ENCODE measurements at regions not wholly inside any gene's neighbourhood (a gene's known extent, or its start where the extent isn't known, plus 50 kb on each side); places are given as distances from the start of the nearest gene placed in this dataset.

GRCh38 chr10:33492701-33493345 is 158.4 kb upstream of the NRP1 start:
- Histone ChIP-seq H3K27ac (ENCODE audit: low read length) (no peak overlapping the region), H3K79me2 (ENCODE audit: insufficient read depth, low read length) (no peaks in the 10 kb centered on the region), H3K4me3 (ENCODE audit: low read depth in 1 of 2, low read length in 2 of 2) (no peak overlapping the region), H2AFZ (ENCODE audit: low read depth, low read length) (no peak overlapping the region), H3K36me3 (ENCODE audit: insufficient read depth, low read length) (no peaks in the 10 kb centered on the region), H3K27me3 (ENCODE audit: insufficient read depth, low read length, poor library complexity) (peaks cover 8% of the 10 kb centered on the region), H3K9ac (ENCODE audit: low read depth, low read length) (no peak overlapping the region), H3K9me3 (ENCODE audit: insufficient read depth, low read length, severe bottlenecking) (no peaks in the 10 kb centered on the region), H3K4me2 (ENCODE audit: insufficient read depth, low read length) (no peak overlapping the region), H3K4me1 (ENCODE audit: insufficient read depth, low read length) (no peaks in the 10 kb centered on the region), H4K20me1 (ENCODE audit: insufficient read depth, low read length) (no peaks in the 10 kb centered on the region)
- no peak for TF ChIP-seq CTCF (IDR thresholded peaks at IDR 0.05; ENCODE audit: borderline replicate concordance, extremely low read depth, low read length, poor library complexity, severe bottlenecking)
- TF ChIP-seq EZH2 (IDR thresholded peaks at IDR 0.05; ENCODE audit: borderline replicate concordance, low read depth, low read length, severe bottlenecking), result no peak
- ATAC-seq (ENCODE audit: insufficient read depth, low read depth), result no peak
- no peak for DNase-seq

- DNase-seq (no peak), ATAC-seq (ENCODE audit: insufficient read depth, low read depth) (no peak)
- H3K4me1 ChIP-seq (ENCODE audit: insufficient read depth, low read length), result peaks cover 10% of the 10 kb centered on the region
- H3K27ac ChIP-seq (ENCODE audit: low read length), result no peak overlapping the region
- H4K20me1 ChIP-seq (ENCODE audit: insufficient read depth, low read length), result no peaks in the 10 kb centered on the region
- no peak overlapping the region for H2AFZ ChIP-seq (ENCODE audit: low read depth, low read length)
- no peaks in the 10 kb centered on the region for H3K9me3 ChIP-seq (ENCODE audit: insufficient read depth, low read length, severe bottlenecking)
- no peaks in the 10 kb centered on the region for H3K79me2 ChIP-seq (ENCODE audit: insufficient read depth, low read length)
- TF ChIP-seq CTCF (IDR thresholded peaks at IDR 0.05; ENCODE audit: borderline replicate concordance, extremely low read depth, low read length, poor library complexity, severe bottlenecking), result no peak
- no peak for TF ChIP-seq EZH2 (IDR thresholded peaks at IDR 0.05; ENCODE audit: borderline replicate concordance, low read depth, low read length, severe bottlenecking)
- H3K4me3 ChIP-seq (ENCODE audit: low read depth in 1 of 2, low read length in 2 of 2), result no peak overlapping the region
- H3K9ac ChIP-seq (ENCODE audit: low read depth, low read length), result no peak overlapping the region
- no peak overlapping the region for H3K4me2 ChIP-seq (ENCODE audit: insufficient read depth, low read length)
- H3K27me3 ChIP-seq (ENCODE audit: insufficient read depth, low read length, poor library complexity), result peaks cover 1% of the 10 kb centered on the region
- H3K36me3 ChIP-seq (ENCODE audit: insufficient read depth, low read length), result no peaks in the 10 kb centered on the region
Measured at GRCh38 chr10:33489501-33490176, 155.2 kb upstream of the NRP1 start.

GRCh38 chr10:33487014-33487776 is 152.7 kb upstream of the NRP1 start:
- H3K79me2 ChIP-seq (ENCODE audit: insufficient read depth, low read length), result no peaks in the 10 kb centered on the region
- peak overlapping the region; percentile 36; the same call in 1 of the 2 replicates for H3K27ac ChIP-seq (ENCODE audit: low read length)
- H4K20me1 ChIP-seq (ENCODE audit: insufficient read depth, low read length), result no peaks in the 10 kb centered on the region
- H3K4me3 ChIP-seq (ENCODE audit: low read depth in 1 of 2, low read length in 2 of 2), result peak overlapping the region in 1 of 2 experiments; percentile 22; a peak in 1 of 4 replicates
- no peaks in the 10 kb centered on the region for H3K27me3 ChIP-seq (ENCODE audit: insufficient read depth, low read length, poor library complexity)
- peak overlapping the region; percentile 75 for H2AFZ ChIP-seq (ENCODE audit: low read depth, low read length)
- TF ChIP-seq EZH2 (IDR thresholded peaks at IDR 0.05; ENCODE audit: borderline replicate concordance, low read depth, low read length, severe bottlenecking) (no peak), CTCF (IDR thresholded peaks at IDR 0.05; ENCODE audit: borderline replicate concordance, extremely low read depth, low read length, poor library complexity, severe bottlenecking) (no peak)
- ATAC-seq (ENCODE audit: insufficient read depth, low read depth) (peak; percentile 76), DNase-seq (peak; percentile 18)
- no peak overlapping the region for H3K9ac ChIP-seq (ENCODE audit: low read depth, low read length)
- no peaks in the 10 kb centered on the region for H3K9me3 ChIP-seq (ENCODE audit: insufficient read depth, low read length, severe bottlenecking)
- H3K36me3 ChIP-seq (ENCODE audit: insufficient read depth, low read length), result no peaks in the 10 kb centered on the region
- peaks cover 10% of the 10 kb centered on the region for H3K4me1 ChIP-seq (ENCODE audit: insufficient read depth, low read length)
- H3K4me2 ChIP-seq (ENCODE audit: insufficient read depth, low read length), result peak overlapping the region; percentile 50
